C4-2B (cell line): ENCODE measurements at regions not wholly inside any gene's neighbourhood (a gene's known extent, or its start where the extent isn't known, plus 50 kb on each side); places are given as distances from the start of the nearest gene placed in this dataset.

Source experiments
- CTCF ChIP-seq: fragments of 450-650 bp; conservative IDR thresholded peaks from 2 replicates; pipeline ENCODE4 v1.5.1; 2017; ENCODE audit warnings: mild to moderate bottlenecking
- ZFX ChIP-seq: fragments of 450-650 bp; IDR thresholded peaks from 2 replicates; pipeline ENCODE4 v1.6.1; 2017

- TF ChIP-seq CTCF (no peak), ZFX (no peak)
Observed at GRCh38 chr12:98149270-98149669, 366.1 kb upstream of the TMPO start.
